Loucy (cell line): ENCODE measurements at regions not wholly inside any gene's neighbourhood (a gene's known extent, or its start where the extent isn't known, plus 50 kb on each side); places are given as distances from the start of the nearest gene placed in this dataset.

Experiments
- CTCF ChIP-seq: fragments of 200-600 bp; sonication (generic); conservative IDR thresholded peaks from 2 replicates; pipeline ENCODE4 v1.5.1; 2014; ENCODE audit warnings: mild to moderate bottlenecking, antibody characterized with exemption, low read length
- EZH2phosphoT487 ChIP-seq: fragments of 200-600 bp; IDR thresholded peaks from 2 replicates; pipeline ENCODE4 v1.6.1; 2018; ENCODE audit warnings: antibody characterized with exemption, mild to moderate bottlenecking, moderate library complexity, borderline replicate concordance

- TF ChIP-seq CTCF (no peak), EZH2phosphoT487 (no peak)
Observed at GRCh38 chr14:62270236-62270635, 508.0 kb downstream of the SNAPC1 start.
